Pancreas (tissue), 10 donors: ENCODE measurements at regions not wholly inside any gene's neighbourhood (a gene's known extent, or its start where the extent isn't known, plus 50 kb on each side); places are given as distances from the start of the nearest gene placed in this dataset.

ENCODE experiments used
- ATAC-seq, 4 donors: fragments of 200-7000 bp; cut with Tn5 transposase; one replicate each; pipeline versions ENCODE4 v1.8.0 to v1.9.1; 2020; ENCODE audit warnings: mild to moderate bottlenecking in 4 of 4, moderate library complexity in 4 of 4
- DNase-seq, 6 donors: peaks; one replicate each; pipeline ENCODE4 v3.0.0-alpha.2; 2020
- FAIRE-seq: peaks from 2 replicates; lab custom pipeline; 2012; peaks lifted over from hg19 to GRCh38; lab: Jason Lieb, UNC
- H3K27ac ChIP-seq, 4 donors: fragments of 200-600 bp; sonication (generic); 1 replicate in 3 of 4; 2 replicates in 1 of 4; pipeline versions ENCODE4 v1.5.0 to v1.8.0; 2020
- H3K27me3 ChIP-seq, 4 donors: fragments of 200-600 bp; one replicate each; pipeline ENCODE4 v1.8.0; 2021
- H3K36me3 ChIP-seq, 3 donors: fragments of 200-600 bp; sonication (generic) in 1 of 3; one replicate each; pipeline versions ENCODE4 v1.5.0 to v1.8.0; 2020 to 2021
- H3K4me1 ChIP-seq, 3 donors: fragments of 200-600 bp; one replicate each; pipeline ENCODE4 v1.8.0; 2021
- H3K4me3 ChIP-seq, 4 donors: fragments of 200-600 bp; sonication (generic) in 2 of 4; one replicate each; pipeline versions ENCODE4 v1.5.0 to v1.8.0; 2020 to 2021
- H3K9me3 ChIP-seq, 4 donors: fragments of 200-600 bp; one replicate each; pipeline ENCODE4 v1.8.0; 2021
- CTCF ChIP-seq, 4 donors: fragments of 200-600 bp; sonication (generic) in 3 of 4; IDR thresholded peaks; one replicate each; pipeline versions ENCODE4 v1.5.0 to v1.8.0; 2021; ENCODE audit warnings: antibody characterized with exemption in 4 of 4
- WGBS, 2 donors: extraction: QIAGEN DNeasy Blood & Tissue Kit; methylation state at CpG; one replicate each; pipeline ENCODE4 v1.1.7; 2013; 5-methylcytosine and 5-hydroxymethylcytosine counted together
- intact Hi-C, 3 donors: fragments of 100-400 bp; cut with DNase I; formaldehyde crosslinking; loops; one replicate each; pipeline versions ENCODE4 v1.11.1 to v1.14.2; 2022
- donor health status: healthy with polysubstance abuse.
- donor health status: DM: no; HTN: no; CAD: no; lungs with moderate emphysema.
- donor health status: DM: no; HTN: no; CAD: no.
- donor health status: control.
- donor health status: control.
- donor health status: Bipolar disorder and iron deficiency.
- donor health status: DM: yes; HTN: yes; CAD: no.
- donor health status: DM: no; HTN: no; CAD: no.
- donor health status: DM: no; HTN: no; CAD: no.
- donor health status: DM: yes; HTN: yes; CAD: no.

GRCh38 chr10:131724891-131725580, 175.8 kb upstream of the PPP2R2D start:
- 80 to 85% methylated on average over 17 of the region's 17 CpGs for WGBS, 2 donors
- FAIRE-seq = no peak
- peak in 1 of 6 donors; percentile 33 for DNase-seq
- intact Hi-C loops = no loop called here
- no peak for ATAC-seq
- H3K4me3 ChIP-seq = no peak overlapping the region
- H3K27me3 ChIP-seq = no peaks in the 10 kb centered on the region
- H3K36me3 ChIP-seq = no peaks in the 10 kb centered on the region
- no peak overlapping the region for H3K27ac ChIP-seq
- H3K9me3 ChIP-seq = no peaks in the 10 kb centered on the region
- TF ChIP-seq CTCF (IDR thresholded peaks at IDR 0.05) = no peak
- H3K4me1 ChIP-seq = no peaks in the 10 kb centered on the region

DNA sequence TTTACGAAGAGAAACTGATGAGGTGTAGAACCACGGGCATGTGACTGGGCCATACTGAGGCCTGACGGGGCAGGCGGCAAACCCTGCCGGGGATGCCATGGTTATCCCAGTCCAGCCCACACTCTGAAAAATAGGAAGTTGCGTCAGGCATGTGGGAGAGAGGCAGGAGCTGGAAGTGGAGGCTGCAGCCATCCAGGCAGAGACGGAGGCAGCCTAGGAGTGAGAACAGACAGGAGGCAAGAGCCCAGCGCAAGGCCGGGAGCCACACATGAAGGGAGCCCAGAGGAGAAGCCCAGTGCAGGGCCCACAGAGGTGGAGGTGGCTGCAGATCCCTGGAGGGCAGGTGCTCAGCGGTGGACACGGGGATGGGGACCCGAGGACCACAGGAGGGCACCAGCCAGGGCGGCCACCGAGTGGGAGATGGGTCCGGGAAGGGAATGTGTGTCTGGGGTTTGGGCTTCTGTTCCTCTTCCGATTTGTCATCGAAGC, 175.2 kb upstream of the PPP2R2D start:
- ATAC-seq (no peak), FAIRE-seq (no peak), DNase-seq (peak in 1 of 6 donors; percentile 48)
- WGBS, 2 donors = 84% methylated on average over 17 of the region's 17 CpGs
- Histone ChIP-seq H3K4me1 (no peaks in the 10 kb centered on the region), H3K36me3 (no peaks in the 10 kb centered on the region), H3K27me3 (no peaks in the 10 kb centered on the region), H3K9me3 (no peaks in the 10 kb centered on the region), H3K4me3 (no peak overlapping the region), H3K27ac (no peak overlapping the region)
- intact Hi-C loops = no loop called here
- no peak for TF ChIP-seq CTCF (IDR thresholded peaks at IDR 0.05)

DNA sequence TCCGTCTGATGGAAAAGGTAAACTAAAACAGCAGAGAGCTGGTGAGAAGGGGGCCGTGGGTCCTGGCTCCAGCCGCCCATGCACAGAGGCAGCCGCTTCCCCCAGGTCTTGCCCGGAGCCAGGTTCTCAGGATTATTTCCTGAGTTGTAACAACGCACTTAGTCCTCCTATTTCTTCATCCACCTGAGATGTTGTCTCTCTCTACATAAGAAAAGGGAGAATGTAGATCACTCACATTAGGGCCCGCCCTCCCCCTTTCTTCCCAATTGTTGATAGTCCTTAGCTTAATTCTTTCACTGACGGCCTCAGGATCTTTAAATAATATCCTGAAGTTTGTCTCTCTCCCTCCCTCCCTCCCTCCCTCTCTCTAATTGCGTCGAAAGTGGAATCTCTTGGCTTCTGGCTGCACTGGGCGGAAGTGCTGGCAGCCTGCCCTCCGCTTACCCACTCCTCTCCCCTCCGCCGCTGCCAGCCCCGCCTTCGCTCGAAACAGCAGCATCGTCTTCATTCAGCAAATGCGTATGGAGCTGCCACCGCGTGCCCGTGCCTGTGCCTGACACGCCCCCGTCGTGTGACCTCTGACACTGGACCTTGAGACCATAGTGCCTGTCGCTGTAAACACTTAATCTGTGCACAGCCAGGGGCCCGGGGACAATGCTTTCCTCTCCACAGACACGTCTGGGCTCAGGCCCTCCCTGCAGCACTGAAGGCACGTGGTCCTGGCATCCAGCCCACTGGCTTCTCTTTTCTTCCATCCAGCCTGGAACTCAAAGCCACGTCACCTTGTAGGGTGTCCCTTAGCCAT, 174.5 kb upstream of the PPP2R2D start:
- ATAC-seq (peak in 3 of 4 donors; percentile 47 to 62 (median 50)), FAIRE-seq (no peak), DNase-seq (peak in 5 of 6 donors; percentile 8 to 61 (median 53))
- Histone ChIP-seq H3K4me3 (no peak overlapping the region), H3K9me3 (no peaks in the 10 kb centered on the region), H3K4me1 (no peaks in the 10 kb centered on the region), H3K27me3 (no peaks in the 10 kb centered on the region), H3K36me3 (no peaks in the 10 kb centered on the region), H3K27ac (no peak overlapping the region)
- intact Hi-C loops = no loop called here
- TF ChIP-seq CTCF (IDR thresholded peaks at IDR 0.05) = no peak
- WGBS, 2 donors = 24 to 26% methylated on average over 30 of the region's 30 CpGs

DNA sequence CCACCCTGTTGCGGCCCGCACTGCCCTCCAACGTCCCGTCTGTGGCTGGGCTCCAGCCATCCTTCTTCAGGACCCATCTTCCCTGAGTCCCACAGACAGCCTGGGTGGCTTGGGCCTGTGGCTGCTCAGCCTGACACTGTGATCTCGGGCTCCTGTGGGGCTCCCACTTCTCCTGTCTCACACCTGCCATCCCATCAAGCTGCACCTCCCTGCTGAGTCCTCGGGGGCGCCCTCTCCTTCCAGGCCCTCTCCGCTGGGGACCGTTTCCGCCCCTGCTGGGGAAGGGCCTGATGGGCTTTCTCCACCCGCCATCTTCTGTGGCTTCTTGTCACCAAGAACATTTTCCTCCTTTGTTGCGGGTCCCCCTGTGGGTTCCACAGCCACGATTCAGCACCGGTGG, 173.8 kb upstream of the PPP2R2D start:
- peak in 1 of 6 donors; percentile 52 for DNase-seq
- H3K27ac ChIP-seq = no peak overlapping the region
- 72 to 86% methylated on average over 14 of the region's 14 CpGs for WGBS, 2 donors
- ATAC-seq = no peak
- H3K9me3 ChIP-seq = no peaks in the 10 kb centered on the region
- no peak for FAIRE-seq
- H3K36me3 ChIP-seq = no peaks in the 10 kb centered on the region
- no peak for TF ChIP-seq CTCF (IDR thresholded peaks at IDR 0.05)
- no peak overlapping the region for H3K4me3 ChIP-seq
- no peaks in the 10 kb centered on the region for H3K27me3 ChIP-seq
- H3K4me1 ChIP-seq = no peaks in the 10 kb centered on the region
- intact Hi-C loops = no loop called here
